NT2/D1 (cell line): ENCODE measurements at regions not wholly inside any gene's neighbourhood (a gene's known extent, or its start where the extent isn't known, plus 50 kb on each side); places are given as distances from the start of the nearest gene placed in this dataset.

Source experiments
- DNase-seq: peaks from one replicate; pipeline ENCODE4 v3.0.0-alpha.2; 2011; ENCODE audit warnings: low read depth, low spot score
- H3K27me3 ChIP-seq: 2 replicates; pipeline ENCODE4 v1.6.0; 2011; ENCODE audit warnings: mild to moderate bottlenecking; ENCODE audit not compliant: insufficient read length, insufficient read depth
- H3K36me3 ChIP-seq: 2 replicates; pipeline ENCODE4 v1.6.1; 2011; ENCODE audit warnings: mild to moderate bottlenecking, low read length, mixed read lengths; ENCODE audit not compliant: insufficient read depth, insufficient read length
- H3K4me1 ChIP-seq: 2 replicates; pipeline ENCODE4 v1.5.1; 2011; ENCODE audit not compliant: insufficient read depth, insufficient read length
- H3K4me3 ChIP-seq: 2 replicates; pipeline ENCODE4 v1.5.1; 2011; ENCODE audit warnings: low read depth; ENCODE audit not compliant: insufficient read length
- H3K9ac ChIP-seq: 2 replicates; pipeline ENCODE4 v1.6.0; 2011; ENCODE audit warnings: low read depth; ENCODE audit not compliant: insufficient read length
- H3K9me3 ChIP-seq: 2 replicates; pipeline ENCODE4 v1.5.1; 2011; ENCODE audit warnings: mild to moderate bottlenecking, low read length; ENCODE audit not compliant: insufficient read depth
- SUZ12 ChIP-seq: IDR thresholded peaks from 2 replicates; pipeline ENCODE4 v1.6.1; 2011; ENCODE audit not compliant: insufficient read length, insufficient read depth; ENCODE audit errors: extremely low read depth
- YY1 ChIP-seq: IDR thresholded peaks from 2 replicates; pipeline ENCODE4 v1.6.1; 2011; ENCODE audit not compliant: insufficient read length, insufficient read depth
- ZNF274 ChIP-seq: IDR thresholded peaks from 2 replicates; pipeline ENCODE4 v1.6.1; 2011; ENCODE audit warnings: mild to moderate bottlenecking, low read depth, low read length

- no peak for TF ChIP-seq ZNF274
- TF ChIP-seq SUZ12, result no peak
- no peak for TF ChIP-seq YY1
- Histone ChIP-seq H3K9ac (no peak overlapping the region), H3K9me3 (no peaks in the 10 kb centered on the region), H3K36me3 (no peaks in the 10 kb centered on the region), H3K4me1 (no peaks in the 10 kb centered on the region), H3K27me3 (no peaks in the 10 kb centered on the region), H3K4me3 (no peak overlapping the region)
- no peak for DNase-seq
Measured at GRCh38 chr3:82308755-82309154, 547.3 kb upstream of the GBE1 start.

- H3K4me3 ChIP-seq, result no peak overlapping the region
- H3K27me3 ChIP-seq, result no peaks in the 10 kb centered on the region
- no peaks in the 10 kb centered on the region for H3K4me1 ChIP-seq
- no peaks in the 10 kb centered on the region for H3K36me3 ChIP-seq
- no peak for DNase-seq
- TF ChIP-seq ZNF274 (no peak), SUZ12 (no peak), YY1 (no peak)
- H3K9ac ChIP-seq, result no peak overlapping the region
- H3K9me3 ChIP-seq, result no peaks in the 10 kb centered on the region
Measured at GRCh38 chr3:82306189-82306588, 544.7 kb upstream of the GBE1 start.

- no peaks in the 10 kb centered on the region for H3K4me1 ChIP-seq
- no peak for TF ChIP-seq ZNF274
- TF ChIP-seq YY1, result no peak
- TF ChIP-seq SUZ12, result no peak
- H3K9ac ChIP-seq, result no peak overlapping the region
- H3K9me3 ChIP-seq, result no peaks in the 10 kb centered on the region
- H3K27me3 ChIP-seq, result no peaks in the 10 kb centered on the region
- H3K36me3 ChIP-seq, result no peaks in the 10 kb centered on the region
- H3K4me3 ChIP-seq, result no peak overlapping the region
- no peak for DNase-seq
Measured at GRCh38 chr3:82294609-82295008, 533.2 kb upstream of the GBE1 start.

DNA sequence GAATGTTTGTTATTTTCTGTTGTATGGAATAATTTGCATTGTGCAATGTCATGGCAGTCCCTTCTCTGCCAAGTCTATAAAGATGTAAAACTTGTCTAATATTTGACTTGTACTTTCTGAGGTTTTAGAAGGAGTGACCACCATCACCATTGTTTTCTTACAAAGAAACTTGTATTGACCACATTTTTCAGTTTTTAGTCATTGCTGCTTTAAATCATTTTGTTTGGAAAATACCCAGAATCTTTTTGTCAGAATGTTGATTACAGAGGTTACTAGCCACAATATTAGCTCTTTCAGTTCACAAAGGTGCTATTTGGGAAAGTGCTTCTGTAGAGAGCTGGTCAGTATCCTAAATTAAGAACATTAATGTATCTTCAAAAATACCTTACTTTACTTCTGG, 532.4 kb upstream of the GBE1 start:
- Histone ChIP-seq H3K9ac (no peak overlapping the region), H3K27me3 (no peaks in the 10 kb centered on the region), H3K9me3 (no peaks in the 10 kb centered on the region), H3K4me1 (no peaks in the 10 kb centered on the region), H3K36me3 (no peaks in the 10 kb centered on the region), H3K4me3 (no peak overlapping the region)
- DNase-seq, result no peak
- TF ChIP-seq YY1, result no peak

- no peak overlapping the region for H3K4me3 ChIP-seq
- no peaks in the 10 kb centered on the region for H3K27me3 ChIP-seq
- H3K36me3 ChIP-seq, result no peaks in the 10 kb centered on the region
- no peak overlapping the region for H3K9ac ChIP-seq
- no peaks in the 10 kb centered on the region for H3K4me1 ChIP-seq
- TF ChIP-seq SUZ12, result no peak
- TF ChIP-seq YY1, result no peak
- TF ChIP-seq ZNF274, result no peak
- DNase-seq, result no peak
- H3K9me3 ChIP-seq, result no peaks in the 10 kb centered on the region
Measured at GRCh38 chr3:82293435-82293834, 532.0 kb upstream of the GBE1 start.

DNA sequence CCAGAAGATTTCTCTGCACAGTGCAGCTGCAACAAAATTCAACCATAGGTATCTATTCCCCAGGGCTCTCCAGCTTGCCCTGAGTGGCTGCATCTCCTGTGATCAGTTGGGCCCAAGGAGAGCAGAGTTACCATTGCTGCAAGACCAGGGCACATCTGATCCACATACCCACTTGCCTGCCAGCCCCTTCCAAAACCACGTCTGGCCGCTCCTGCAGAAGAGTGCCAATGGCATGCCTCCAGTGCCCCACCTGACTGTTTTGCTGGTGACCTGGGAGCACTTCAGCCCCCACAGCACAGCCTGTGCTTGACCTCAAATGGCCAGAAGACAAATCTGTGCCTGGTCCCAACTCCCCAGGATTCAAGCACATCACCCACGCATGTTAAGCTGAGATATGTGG, 526.1 kb upstream of the GBE1 start:
- H3K36me3 ChIP-seq, result no peaks in the 10 kb centered on the region
- H3K9me3 ChIP-seq, result no peaks in the 10 kb centered on the region
- no peak overlapping the region for H3K4me3 ChIP-seq
- DNase-seq, result no peak
- H3K27me3 ChIP-seq, result no peaks in the 10 kb centered on the region
- H3K9ac ChIP-seq, result no peak overlapping the region
- H3K4me1 ChIP-seq, result no peaks in the 10 kb centered on the region
- no peak for TF ChIP-seq YY1
- TF ChIP-seq SUZ12, result no peak
- no peak for TF ChIP-seq ZNF274

GRCh38 chr3:82281205-82281604, 519.8 kb upstream of the GBE1 start:
- no peak for DNase-seq
- TF ChIP-seq SUZ12 (no peak), ZNF274 (no peak), YY1 (no peak)
- no peaks in the 10 kb centered on the region for H3K36me3 ChIP-seq
- no peak overlapping the region for H3K4me3 ChIP-seq
- no peak overlapping the region for H3K9ac ChIP-seq
- H3K4me1 ChIP-seq, result no peaks in the 10 kb centered on the region
- no peaks in the 10 kb centered on the region for H3K27me3 ChIP-seq
- H3K9me3 ChIP-seq, result no peaks in the 10 kb centered on the region

- no peak for TF ChIP-seq YY1
- TF ChIP-seq SUZ12, result no peak
- TF ChIP-seq ZNF274, result no peak
- H3K9ac ChIP-seq, result no peak overlapping the region
- H3K9me3 ChIP-seq, result no peaks in the 10 kb centered on the region
- H3K4me1 ChIP-seq, result no peaks in the 10 kb centered on the region
- no peaks in the 10 kb centered on the region for H3K36me3 ChIP-seq
- no peak for DNase-seq
- no peaks in the 10 kb centered on the region for H3K27me3 ChIP-seq
- no peak overlapping the region for H3K4me3 ChIP-seq
Measured at GRCh38 chr3:82276992-82277391, 515.5 kb upstream of the GBE1 start.
